OCI-LY1 (cell line): ENCODE measurements at regions not wholly inside any gene's neighbourhood (a gene's known extent, or its start where the extent isn't known, plus 50 kb on each side); places are given as distances from the start of the nearest gene placed in this dataset.

Experiments used
- H2AFZ ChIP-seq: fragments of 200-600 bp; sonication (generic), shearing (Covaris generic); 2 replicates; pipeline ENCODE4 v1.6.0; 2014; ENCODE audit warnings: antibody characterized with exemption, mild to moderate bottlenecking, low read length
- H3F3A ChIP-seq: fragments of 200-600 bp; sonication (generic), shearing (Covaris generic); 2 replicates; pipeline ENCODE4 v1.6.0; 2014; ENCODE audit warnings: mild to moderate bottlenecking, antibody characterized with exemption, low read length, moderate library complexity; ENCODE audit not compliant: insufficient read depth
- H3K27ac ChIP-seq: fragments of 200-600 bp; sonication (generic); 2 replicates; pipeline ENCODE4 v1.5.1; 2014; ENCODE audit warnings: low read length, mixed run types, mild to moderate bottlenecking, low read depth; ENCODE audit not compliant: poor library complexity, severe bottlenecking
- H3K27me3 ChIP-seq: fragments of 200-600 bp; sonication (generic); 2 replicates; pipeline ENCODE4 v1.6.0; 2014; ENCODE audit warnings: antibody characterized with exemption, mild to moderate bottlenecking, low read length, moderate library complexity; ENCODE audit not compliant: insufficient read depth
- H3K36me3 ChIP-seq: fragments of 200-600 bp; sonication (generic); 2 replicates; pipeline ENCODE4 v1.6.1; 2014; ENCODE audit warnings: mild to moderate bottlenecking, antibody characterized with exemption, low read length, moderate library complexity, mixed read lengths; ENCODE audit not compliant: insufficient read depth
- H3K4me1 ChIP-seq: fragments of 200-600 bp; sonication (generic); 2 replicates; pipeline ENCODE4 v1.5.1; 2014; ENCODE audit warnings: mild to moderate bottlenecking, low read length, moderate library complexity; ENCODE audit not compliant: insufficient read depth, severe bottlenecking
- H3K4me2 ChIP-seq: fragments of 200-600 bp; sonication (generic), shearing (Covaris generic); 2 replicates; pipeline ENCODE4 v1.6.1; 2014; ENCODE audit warnings: low read length
- H3K4me3 ChIP-seq: fragments of 200-600 bp; sonication (generic); 2 replicates; pipeline ENCODE4 v1.5.1; 2014; ENCODE audit warnings: low read length, low read depth, mild to moderate bottlenecking, mixed read lengths; ENCODE audit not compliant: poor library complexity, severe bottlenecking
- H3K79me2 ChIP-seq: fragments of 200-600 bp; shearing (Covaris generic); 2 replicates; pipeline ENCODE4 v1.6.1; 2016; ENCODE audit warnings: mixed run types, low read length, mixed read lengths; ENCODE audit not compliant: insufficient read depth
- H3K9ac ChIP-seq: fragments of 200-600 bp; sonication (generic), shearing (Covaris generic); 2 replicates; pipeline ENCODE4 v1.6.1; 2014; ENCODE audit warnings: mild to moderate bottlenecking, low read length, mixed read lengths
- H3K9me2 ChIP-seq: fragments of 200-600 bp; sonication (generic), shearing (Covaris generic); 2 replicates; pipeline ENCODE4 v1.6.1; 2014; ENCODE audit warnings: low read depth, mild to moderate bottlenecking, low read length, mixed read lengths
- H3K9me3 ChIP-seq: fragments of 200-600 bp; shearing (Covaris generic); 2 replicates; pipeline ENCODE4 v1.6.1; 2014; ENCODE audit warnings: low read length, mixed read lengths
- H4K20me1 ChIP-seq: fragments of 200-600 bp; sonication (generic), shearing (Covaris generic); 2 replicates; pipeline ENCODE4 v1.6.0; 2016; ENCODE audit warnings: mild to moderate bottlenecking, low read length; ENCODE audit not compliant: insufficient read depth
- EZH2 ChIP-seq: fragments of 200-600 bp; sonication (generic), shearing (Covaris generic); IDR thresholded peaks from 2 replicates; pipeline ENCODE4 v1.8.0; 2017; ENCODE audit warnings: borderline replicate concordance, mixed run types, mild to moderate bottlenecking, antibody characterized with exemption, low read length, moderate library complexity, mixed read lengths
- TF ChIP-seq, protein P1 (sequence below): fragments of 200-600 bp; sonication (generic), shearing (Covaris generic); IDR thresholded peaks from 2 replicates; pipeline ENCODE4 v1.5.1; 2017; ENCODE audit warnings: mild to moderate bottlenecking, antibody characterized with exemption, low read length, moderate library complexity, mixed read lengths

DNA sequence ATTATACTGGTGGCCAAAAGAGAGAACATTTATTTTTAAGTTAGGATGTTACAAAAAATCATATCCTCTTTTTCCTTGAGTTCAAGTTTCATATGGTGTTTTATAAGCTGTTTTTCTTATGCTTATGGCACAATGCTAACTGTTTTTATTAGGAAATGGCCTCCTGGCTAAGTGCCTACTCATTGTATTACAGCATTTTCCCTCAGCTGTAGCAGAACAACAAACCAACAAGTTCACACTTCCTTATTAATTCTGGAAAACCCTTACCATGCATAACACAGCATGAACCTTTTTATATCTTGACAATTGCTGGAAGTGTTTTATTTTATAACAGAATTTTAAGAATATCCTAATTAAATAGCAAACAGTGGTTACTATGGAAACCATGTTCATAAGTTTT is 165.8 kb downstream of the GASK1B start:
- H3K79me2 ChIP-seq = no peaks in the 10 kb centered on the region
- H3F3A ChIP-seq = no peaks in the 10 kb centered on the region
- no peaks in the 10 kb centered on the region for H3K27me3 ChIP-seq
- H2AFZ ChIP-seq = no peak overlapping the region
- no peak overlapping the region for H3K27ac ChIP-seq
- no peak overlapping the region for H3K4me2 ChIP-seq
- H4K20me1 ChIP-seq = no peaks in the 10 kb centered on the region
- no peak overlapping the region for H3K4me3 ChIP-seq
- no peaks in the 10 kb centered on the region for H3K36me3 ChIP-seq
- no peaks in the 10 kb centered on the region for H3K4me1 ChIP-seq
- H3K9me2 ChIP-seq = no peaks in the 10 kb centered on the region
- H3K9me3 ChIP-seq = no peaks in the 10 kb centered on the region
- H3K9ac ChIP-seq = no peak overlapping the region
- TF ChIP-seq, protein P1, sequence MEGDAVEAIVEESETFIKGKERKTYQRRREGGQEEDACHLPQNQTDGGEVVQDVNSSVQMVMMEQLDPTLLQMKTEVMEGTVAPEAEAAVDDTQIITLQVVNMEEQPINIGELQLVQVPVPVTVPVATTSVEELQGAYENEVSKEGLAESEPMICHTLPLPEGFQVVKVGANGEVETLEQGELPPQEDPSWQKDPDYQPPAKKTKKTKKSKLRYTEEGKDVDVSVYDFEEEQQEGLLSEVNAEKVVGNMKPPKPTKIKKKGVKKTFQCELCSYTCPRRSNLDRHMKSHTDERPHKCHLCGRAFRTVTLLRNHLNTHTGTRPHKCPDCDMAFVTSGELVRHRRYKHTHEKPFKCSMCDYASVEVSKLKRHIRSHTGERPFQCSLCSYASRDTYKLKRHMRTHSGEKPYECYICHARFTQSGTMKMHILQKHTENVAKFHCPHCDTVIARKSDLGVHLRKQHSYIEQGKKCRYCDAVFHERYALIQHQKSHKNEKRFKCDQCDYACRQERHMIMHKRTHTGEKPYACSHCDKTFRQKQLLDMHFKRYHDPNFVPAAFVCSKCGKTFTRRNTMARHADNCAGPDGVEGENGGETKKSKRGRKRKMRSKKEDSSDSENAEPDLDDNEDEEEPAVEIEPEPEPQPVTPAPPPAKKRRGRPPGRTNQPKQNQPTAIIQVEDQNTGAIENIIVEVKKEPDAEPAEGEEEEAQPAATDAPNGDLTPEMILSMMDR = no peak
- no peak for TF ChIP-seq EZH2

DNA sequence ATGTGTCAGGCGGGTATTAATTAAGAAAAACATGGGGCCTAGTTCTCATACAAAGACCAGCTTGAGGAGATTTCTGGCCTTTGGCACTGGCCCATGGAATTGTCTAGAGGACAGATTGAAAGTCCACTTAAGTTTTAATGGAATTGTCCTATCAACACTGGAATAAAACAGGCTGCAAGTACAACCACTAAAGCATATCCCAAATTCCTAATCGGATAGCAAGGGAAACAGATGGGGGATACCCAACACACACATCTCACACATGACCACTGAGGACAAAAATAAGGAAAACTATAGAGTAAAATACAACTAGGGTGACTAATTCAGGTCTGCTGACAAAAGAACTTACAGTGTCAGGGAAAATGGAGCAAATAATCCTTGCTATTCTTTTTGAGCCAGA is 167.8 kb downstream of the GASK1B start:
- H3F3A ChIP-seq = no peaks in the 10 kb centered on the region
- no peak overlapping the region for H3K4me3 ChIP-seq
- H3K9me3 ChIP-seq = no peaks in the 10 kb centered on the region
- TF ChIP-seq, protein P1 = no peak
- TF ChIP-seq EZH2 = no peak
- H4K20me1 ChIP-seq = no peaks in the 10 kb centered on the region
- H3K9me2 ChIP-seq = no peaks in the 10 kb centered on the region
- H2AFZ ChIP-seq = no peak overlapping the region
- no peaks in the 10 kb centered on the region for H3K27me3 ChIP-seq
- H3K36me3 ChIP-seq = no peaks in the 10 kb centered on the region
- H3K9ac ChIP-seq = no peak overlapping the region
- no peak overlapping the region for H3K27ac ChIP-seq
- H3K79me2 ChIP-seq = no peaks in the 10 kb centered on the region
- H3K4me1 ChIP-seq = no peaks in the 10 kb centered on the region
- H3K4me2 ChIP-seq = no peak overlapping the region

DNA sequence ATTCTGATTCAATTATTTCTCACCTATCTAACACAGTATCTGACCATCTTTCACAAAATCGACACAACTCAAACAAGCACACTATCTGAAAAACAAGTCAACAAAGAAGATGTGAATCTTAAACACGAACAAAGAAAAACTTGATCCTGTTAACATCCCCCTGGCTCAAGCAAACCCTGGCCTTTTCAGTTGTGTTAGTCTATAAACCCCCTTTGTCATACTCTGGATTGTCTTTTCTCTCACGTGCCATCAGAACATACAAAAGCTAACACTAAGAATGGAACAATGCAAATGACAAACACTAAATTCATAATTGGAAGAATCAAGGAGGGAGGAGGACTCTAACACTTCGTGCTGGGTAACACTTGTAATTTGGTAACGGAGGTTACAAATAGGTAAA is 168.7 kb downstream of the GASK1B start:
- no peak overlapping the region for H2AFZ ChIP-seq
- no peaks in the 10 kb centered on the region for H3K4me1 ChIP-seq
- no peaks in the 10 kb centered on the region for H4K20me1 ChIP-seq
- H3K9me3 ChIP-seq = no peaks in the 10 kb centered on the region
- TF ChIP-seq, protein P1 = no peak
- no peak for TF ChIP-seq EZH2
- no peaks in the 10 kb centered on the region for H3K27me3 ChIP-seq
- H3K4me2 ChIP-seq = no peak overlapping the region
- H3K4me3 ChIP-seq = no peak overlapping the region
- no peaks in the 10 kb centered on the region for H3K36me3 ChIP-seq
- H3K79me2 ChIP-seq = no peaks in the 10 kb centered on the region
- no peak overlapping the region for H3K27ac ChIP-seq
- H3K9me2 ChIP-seq = no peaks in the 10 kb centered on the region
- no peak overlapping the region for H3K9ac ChIP-seq
- no peaks in the 10 kb centered on the region for H3F3A ChIP-seq
